ENCODE measurements at regions not wholly inside any gene's neighbourhood (a gene's known extent, or its start where the extent isn't known, plus 50 kb on each side); places are given as distances from the start of the nearest gene placed in this dataset.

DNA sequence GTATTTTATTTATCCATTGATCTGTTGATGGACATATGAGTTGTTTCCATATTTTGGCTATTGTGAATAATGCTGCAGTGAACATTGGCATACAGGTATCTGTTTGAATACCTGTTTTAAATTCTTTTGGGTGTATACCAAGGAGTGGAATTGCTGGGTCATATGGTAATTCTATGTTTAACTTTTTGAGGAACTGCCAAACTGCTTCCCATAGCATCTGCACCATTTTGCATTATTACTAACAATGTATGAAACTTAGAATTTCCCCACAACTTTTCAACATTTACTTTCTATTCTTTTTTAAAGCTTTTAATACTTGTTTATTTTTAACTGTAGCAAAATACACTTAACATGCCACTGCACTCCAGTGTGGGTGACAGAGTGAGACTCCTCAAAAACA lies 57.0 kb upstream of the MSN start:
- H3K4me3 ChIP-seq (ENCODE audit: low read length): no peak overlapping the region
- H3K4me3 Mint-ChIP-seq: no peak overlapping the region
- peaks cover 0 to 2% (median 0%) of the 10 kb centered on the region in 5 donors for H3K9me3 Mint-ChIP-seq
- peak overlapping the region in 2 of 8 donors; percentile 12 to 39 for H3K27ac Mint-ChIP-seq
- H3K36me3 Mint-ChIP-seq: peaks cover 0 to 8% (median 2%) of the 10 kb centered on the region in 3 donors
- CTCF ChIA-PET: no interaction called here
- H3K27me3 Mint-ChIP-seq: peaks cover 0 to 4% of the 10 kb centered on the region in 2 donors
- peaks cover 15% of the 10 kb centered on the region for H3K4me1 ChIP-seq (ENCODE audit: insufficient read depth, low read length)
- POLR2A ChIA-PET: no interaction called here
- no peak overlapping the region for H3K27ac ChIP-seq (ENCODE audit: low read depth, low read length)
- no peaks in the 10 kb centered on the region for H3K36me3 ChIP-seq (ENCODE audit: insufficient read depth, low read length)
- peaks cover 37 to 56% (median 50%) of the 10 kb centered on the region in 3 donors for H3K4me1 Mint-ChIP-seq
- no peak for DNase-seq
- no peaks in the 10 kb centered on the region for H3K9me3 ChIP-seq (ENCODE audit: low read length)
- no peaks in the 10 kb centered on the region for H3K27me3 ChIP-seq (ENCODE audit: insufficient read depth, low read length, poor library complexity, severe bottlenecking)

DNA sequence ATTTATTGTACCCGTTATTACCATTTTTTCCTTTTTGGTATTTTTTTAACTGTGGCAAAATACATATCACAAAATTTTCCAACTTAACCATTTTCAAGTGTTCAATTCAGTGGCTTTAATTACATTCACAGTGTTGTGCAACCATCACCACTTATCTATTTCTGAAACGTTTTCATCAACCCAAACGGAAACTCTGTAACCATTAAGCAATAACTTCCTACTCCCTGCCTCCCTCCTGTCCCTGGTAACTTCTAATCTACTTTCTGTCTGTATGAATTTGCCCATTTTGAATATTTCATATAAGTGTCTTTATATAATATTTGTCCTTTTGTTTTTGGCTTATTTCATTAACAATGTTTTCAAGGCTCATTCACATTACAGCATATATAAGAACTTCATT lies 57.4 kb upstream of the MSN start:
- Mint-ChIP-seq H3K9me3 (peaks cover 0 to 2% (median 0%) of the 10 kb centered on the region in 5 donors), H3K4me3 (peak overlapping the region in 4 of 7 donors; percentile 12 to 66 (median 57))

DNA sequence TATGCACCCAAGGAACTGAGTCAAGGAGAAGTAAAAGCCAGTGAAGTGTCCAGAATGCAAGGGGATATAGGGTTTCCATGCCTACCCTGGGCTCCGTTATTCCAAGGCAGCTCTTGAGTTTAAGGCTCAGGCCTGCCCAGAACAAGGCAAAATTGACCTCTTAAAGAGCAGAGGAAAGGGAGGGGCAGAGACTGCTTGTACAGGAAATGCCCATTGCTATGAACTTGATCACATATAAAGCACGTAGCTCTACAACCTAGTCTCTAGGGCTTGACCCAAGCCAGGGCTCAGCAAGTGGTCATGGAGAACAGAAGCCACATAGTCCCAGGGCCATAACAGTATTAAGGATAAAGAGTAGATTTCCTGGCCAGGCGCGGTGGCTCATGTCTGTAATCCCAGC lies 58.2 kb upstream of the MSN start:
- Histone ChIP-seq H3K9me3 (ENCODE audit: low read length) (no peaks in the 10 kb centered on the region), H3K27me3 (ENCODE audit: insufficient read depth, low read length, poor library complexity, severe bottlenecking) (no peaks in the 10 kb centered on the region), H3K4me1 (ENCODE audit: insufficient read depth, low read length) (peaks cover 15% of the 10 kb centered on the region), H3K27ac (ENCODE audit: low read depth, low read length) (no peak overlapping the region), H3K36me3 (ENCODE audit: insufficient read depth, low read length) (no peaks in the 10 kb centered on the region), H3K4me3 (ENCODE audit: low read length) (no peak overlapping the region)
- POLR2A ChIA-PET: no interaction called here
- Mint-ChIP-seq H3K27ac (peak overlapping the region in 6 of 8 donors; percentile 12 to 82 (median 50)), H3K27me3 (peaks cover 0 to 5% of the 10 kb centered on the region in 2 donors), H3K4me3 (peak overlapping the region in 2 of 7 donors; percentile 17 to 41), H3K36me3 (peaks cover 1 to 12% (median 2%) of the 10 kb centered on the region in 3 donors), H3K4me1 (peaks cover 40 to 67% (median 62%) of the 10 kb centered on the region in 3 donors), H3K9me3 (peaks cover 0 to 2% (median 0%) of the 10 kb centered on the region in 5 donors)
- CTCF ChIA-PET: no interaction called here
- no peak for DNase-seq

More for the DNA sequence above, 57.4 kb upstream of the MSN start:
- peak overlapping the region in 7 of 8 donors; percentile 3 to 82 (median 29) for H3K27ac Mint-ChIP-seq
- Histone ChIP-seq H3K4me3 (ENCODE audit: low read length) (no peak overlapping the region), H3K9me3 (ENCODE audit: low read length) (no peaks in the 10 kb centered on the region), H3K27me3 (ENCODE audit: insufficient read depth, low read length, poor library complexity, severe bottlenecking) (no peaks in the 10 kb centered on the region), H3K36me3 (ENCODE audit: insufficient read depth, low read length) (no peaks in the 10 kb centered on the region), H3K4me1 (ENCODE audit: insufficient read depth, low read length) (peaks cover 15% of the 10 kb centered on the region), H3K27ac (ENCODE audit: low read depth, low read length) (no peak overlapping the region)
- H3K27me3 Mint-ChIP-seq: peaks cover 0 to 5% of the 10 kb centered on the region in 2 donors
- POLR2A ChIA-PET: no interaction called here
- H3K4me1 Mint-ChIP-seq: peaks cover 40 to 61% (median 54%) of the 10 kb centered on the region in 3 donors
- DNase-seq: no peak
- H3K36me3 Mint-ChIP-seq: peaks cover 1 to 12% (median 2%) of the 10 kb centered on the region in 3 donors
- CTCF ChIA-PET: no interaction called here

DNA sequence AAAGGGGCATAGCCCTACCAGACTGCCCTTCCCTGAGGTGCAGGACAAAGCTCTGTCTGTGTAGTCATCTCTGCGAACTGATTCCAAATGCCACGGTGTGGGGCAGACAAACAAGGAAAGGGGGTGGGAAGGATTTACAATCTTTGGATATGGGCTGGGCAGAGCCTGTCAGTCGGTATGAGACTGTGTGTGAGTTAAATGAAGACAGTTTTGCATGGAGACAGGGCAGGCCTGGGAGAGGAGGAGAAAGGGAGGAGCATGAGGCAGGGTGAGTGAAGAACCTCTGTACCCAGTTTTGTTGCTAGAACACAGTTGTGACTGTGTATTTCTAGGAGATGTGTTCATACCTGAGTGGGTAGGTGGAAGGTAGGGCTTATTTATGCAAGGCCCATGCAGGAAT lies 59.4 kb upstream of the MSN start:
- POLR2A ChIA-PET: no interaction called here
- H3K27ac ChIP-seq (ENCODE audit: low read depth, low read length): no peak overlapping the region
- peaks cover 17% of the 10 kb centered on the region for H3K4me1 ChIP-seq (ENCODE audit: insufficient read depth, low read length)
- Mint-ChIP-seq H3K9me3 (no peaks in the 10 kb centered on the region), H3K4me3 (peak overlapping the region in 3 of 7 donors; percentile 0 to 61 (median 8)), H3K27ac (peak overlapping the region in 7 of 8 donors; percentile 1 to 90 (median 7)), H3K36me3 (peaks cover 1 to 8% (median 1%) of the 10 kb centered on the region in 3 donors), H3K27me3 (peaks cover 0 to 5% of the 10 kb centered on the region in 2 donors), H3K4me1 (peaks cover 43 to 68% (median 66%) of the 10 kb centered on the region in 3 donors)
- H3K4me3 ChIP-seq (ENCODE audit: low read length): no peak overlapping the region
- no peak for DNase-seq
- CTCF ChIA-PET: no interaction called here
- no peaks in the 10 kb centered on the region for H3K9me3 ChIP-seq (ENCODE audit: low read length)
- H3K36me3 ChIP-seq (ENCODE audit: insufficient read depth, low read length): no peaks in the 10 kb centered on the region
- no peaks in the 10 kb centered on the region for H3K27me3 ChIP-seq (ENCODE audit: insufficient read depth, low read length, poor library complexity, severe bottlenecking)

DNA sequence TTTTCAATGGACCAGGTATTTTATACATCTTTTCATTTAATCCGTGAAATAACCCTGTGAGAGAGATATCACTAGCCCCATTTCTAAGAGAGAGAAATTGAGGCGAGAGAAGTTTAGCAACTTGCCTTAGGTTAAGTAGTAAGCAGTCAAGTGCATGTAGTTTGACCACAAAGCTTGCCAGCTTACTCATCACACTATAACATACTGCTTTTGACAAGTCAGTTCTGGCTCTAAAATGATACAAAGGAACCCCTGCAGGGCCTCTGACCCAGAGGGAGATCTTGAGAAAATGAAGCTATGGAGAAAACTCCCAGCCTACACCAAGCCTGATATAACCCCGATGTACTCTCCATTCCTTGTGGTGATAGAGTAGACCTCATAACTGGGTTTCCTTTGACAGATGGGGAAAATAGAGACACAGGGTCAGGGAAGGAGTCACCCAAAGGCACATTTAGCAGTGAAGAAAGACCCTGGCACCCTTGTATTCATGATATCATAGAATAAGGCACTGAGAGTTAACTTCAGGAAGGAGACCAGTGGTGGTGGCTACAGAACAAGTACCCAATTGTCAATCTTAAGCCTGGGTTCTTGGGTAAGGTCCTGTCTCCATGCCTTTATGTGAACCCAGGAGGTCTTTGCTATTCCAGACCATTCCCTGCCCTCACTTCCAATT lies 60.2 kb upstream of the MSN start:
- ChIA-PET CTCF (no interaction called here), POLR2A (no interaction called here)
- Histone ChIP-seq H3K4me1 (ENCODE audit: insufficient read depth, low read length) (peaks cover 26% of the 10 kb centered on the region), H3K27me3 (ENCODE audit: insufficient read depth, low read length, poor library complexity, severe bottlenecking) (no peaks in the 10 kb centered on the region), H3K36me3 (ENCODE audit: insufficient read depth, low read length) (no peaks in the 10 kb centered on the region), H3K4me3 (ENCODE audit: low read length) (no peak overlapping the region), H3K27ac (ENCODE audit: low read depth, low read length) (no peak overlapping the region), H3K9me3 (ENCODE audit: low read length) (no peaks in the 10 kb centered on the region)
- Mint-ChIP-seq H3K4me3 (peak overlapping the region in 3 of 7 donors; percentile 21 to 55 (median 40)), H3K36me3 (peaks cover 0 to 8% (median 1%) of the 10 kb centered on the region in 3 donors), H3K4me1 (peaks cover 49 to 74% (median 73%) of the 10 kb centered on the region in 3 donors), H3K27ac (peak overlapping the region; percentile 30 to 89 (median 51)), H3K27me3 (peaks cover 0 to 5% of the 10 kb centered on the region in 2 donors), H3K9me3 (no peaks in the 10 kb centered on the region)
- no peak for DNase-seq

DNA sequence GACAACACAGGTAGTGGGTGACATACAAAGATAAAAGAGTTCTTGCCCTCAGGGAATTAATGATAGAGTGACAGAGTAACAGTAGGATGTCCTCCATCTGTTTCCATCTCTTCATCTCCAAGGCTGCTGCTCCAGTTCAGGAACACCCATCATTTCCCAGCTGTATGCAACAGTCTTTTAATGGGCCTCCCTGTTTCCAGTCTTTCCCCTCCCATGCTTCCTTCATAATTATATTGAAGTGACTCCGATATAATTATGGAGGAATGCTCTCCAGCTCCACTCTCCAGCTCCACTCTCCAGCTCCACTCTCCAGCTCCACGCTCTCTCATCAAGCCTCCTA lies 65.3 kb upstream of the MSN start:
- no peak overlapping the region for H3K4me3 ChIP-seq (ENCODE audit: low read length)
- Mint-ChIP-seq H3K27me3 (peaks cover 0 to 6% of the 10 kb centered on the region in 2 donors), H3K36me3 (peaks cover 0 to 8% (median 5%) of the 10 kb centered on the region in 3 donors), H3K27ac (peak overlapping the region; percentile 89 to 97 (median 94)), H3K4me3 (peak overlapping the region in 4 of 7 donors; percentile 70 to 83 (median 77)), H3K4me1 (peaks cover 67 to 88% (median 85%) of the 10 kb centered on the region in 3 donors), H3K9me3 (no peaks in the 10 kb centered on the region)
- peaks cover 59% of the 10 kb centered on the region for H3K4me1 ChIP-seq (ENCODE audit: insufficient read depth, low read length)
- ChIA-PET CTCF (interaction anchor here (1.3 kb wide), 1 partner anchor 78 kb away, joined by 3 read pairs; no protein-coding TSS in a partner anchor), POLR2A (interaction anchor here (1.0 to 2.0 kb wide), 2 partner anchors 66 to 97 kb away, joined by 3 to 7 read pairs; no protein-coding TSS in a partner anchor)
- H3K27me3 ChIP-seq (ENCODE audit: insufficient read depth, low read length, poor library complexity, severe bottlenecking): no peaks in the 10 kb centered on the region
- no peaks in the 10 kb centered on the region for H3K9me3 ChIP-seq (ENCODE audit: low read length)
- no peaks in the 10 kb centered on the region for H3K36me3 ChIP-seq (ENCODE audit: insufficient read depth, low read length)
- no peak for DNase-seq
- H3K27ac ChIP-seq (ENCODE audit: low read depth, low read length): no peak overlapping the region

DNA sequence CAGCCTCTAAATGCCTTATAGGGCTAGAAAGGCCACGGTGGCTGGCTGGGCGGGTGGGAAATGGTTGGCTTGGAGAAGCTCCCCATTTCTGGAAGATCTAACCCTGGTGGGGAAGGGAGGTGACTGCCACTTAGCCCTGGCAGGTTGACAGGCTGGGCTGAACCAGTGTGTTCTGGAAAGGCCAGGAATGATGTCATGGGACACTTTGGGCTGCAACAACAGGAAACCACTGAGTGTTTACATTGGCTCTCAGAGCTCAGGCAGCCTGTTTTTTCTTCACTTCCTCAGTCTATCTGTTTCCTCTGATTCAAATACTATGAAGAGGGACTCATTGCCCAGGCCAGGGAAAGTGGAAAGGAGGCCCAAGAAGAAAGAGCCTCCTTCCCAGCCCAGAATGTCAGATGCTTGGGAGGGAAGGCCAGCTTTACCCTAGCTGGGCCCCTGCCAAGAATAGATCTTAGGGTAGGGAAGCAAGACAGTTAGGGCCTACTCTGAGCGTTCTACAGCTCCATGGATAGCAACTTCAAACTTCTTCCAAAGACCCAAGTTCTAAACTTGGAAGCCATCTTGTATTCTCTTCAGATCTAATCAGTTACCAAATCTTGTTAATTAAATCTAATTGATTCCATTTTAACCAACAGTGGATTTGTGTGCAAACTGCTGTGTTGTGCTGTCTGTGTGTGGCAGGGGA lies 65.8 kb upstream of the MSN start:
- Histone ChIP-seq H3K27ac (ENCODE audit: low read depth, low read length) (peak overlapping the region; percentile 51), H3K27me3 (ENCODE audit: insufficient read depth, low read length, poor library complexity, severe bottlenecking) (no peaks in the 10 kb centered on the region), H3K4me3 (ENCODE audit: low read length) (peak overlapping the region; percentile 11), H3K4me1 (ENCODE audit: insufficient read depth, low read length) (peaks cover 60% of the 10 kb centered on the region), H3K36me3 (ENCODE audit: insufficient read depth, low read length) (no peaks in the 10 kb centered on the region), H3K9me3 (ENCODE audit: low read length) (no peaks in the 10 kb centered on the region)
- no peaks in the 10 kb centered on the region for H3K9me3 Mint-ChIP-seq
- peaks cover 0 to 8% (median 5%) of the 10 kb centered on the region in 3 donors for H3K36me3 Mint-ChIP-seq
- peak overlapping the region; percentile 89 to 97 (median 94) for H3K27ac Mint-ChIP-seq
- peak; percentile 14 to 73 (median 47) for DNase-seq
- ChIA-PET POLR2A (interaction anchor here (0.7 to 2.0 kb wide), 3 partner anchors 67 to 97 kb away, joined by 3 to 7 read pairs (median 4); no protein-coding TSS in a partner anchor), CTCF (interaction anchor here (1.3 kb wide), 1 partner anchor 79 kb away, joined by 3 read pairs; no protein-coding TSS in a partner anchor)
- peaks cover 65 to 87% (median 85%) of the 10 kb centered on the region in 3 donors for H3K4me1 Mint-ChIP-seq
- H3K4me3 Mint-ChIP-seq: peak overlapping the region; percentile 70 to 87 (median 76)
- H3K27me3 Mint-ChIP-seq: peaks cover 0 to 6% of the 10 kb centered on the region in 2 donors
